Smooth muscle cell (in vitro differentiated cells): ENCODE measurements at regions not wholly inside any gene's neighbourhood (a gene's known extent, or its start where the extent isn't known, plus 50 kb on each side); places are given as distances from the start of the nearest gene placed in this dataset.

Source experiments
- DNase-seq: peaks from one replicate; lab custom pipeline; 2025; ENCODE audit not compliant: unreplicated experiment; lab: John Stamatoyannopoulos, UW
- H2AFZ ChIP-seq: fragments of 200-600 bp; sonication (generic); 2 replicates; pipeline ENCODE4 v1.6.0; 2016; ENCODE audit warnings: antibody characterized with exemption, low read depth, mild to moderate bottlenecking
- H3F3A ChIP-seq: fragments of 200-600 bp; sonication (generic); 2 replicates; pipeline ENCODE4 v1.6.0; 2017; ENCODE audit warnings: antibody characterized with exemption, low read depth
- H3K27ac ChIP-seq: fragments of 200-600 bp; sonication (generic); 2 replicates; pipeline ENCODE4 v1.5.1; 2016; ENCODE audit warnings: low read depth, mild to moderate bottlenecking
- H3K27me3 ChIP-seq: fragments of 200-600 bp; sonication (generic); 2 replicates; pipeline ENCODE4 v1.6.1; 2016; ENCODE audit warnings: low read depth, mild to moderate bottlenecking
- H3K36me3 ChIP-seq: fragments of 200-600 bp; sonication (generic); 2 replicates; pipeline ENCODE4 v1.5.1; 2016; ENCODE audit warnings: low read depth
- H3K4me1 ChIP-seq: fragments of 200-600 bp; sonication (generic); 2 replicates; pipeline ENCODE4 v1.5.1; 2016; ENCODE audit warnings: low read depth
- H3K4me2 ChIP-seq: fragments of 200-600 bp; sonication (generic); 2 replicates; pipeline ENCODE4 v1.6.0; 2016; ENCODE audit warnings: mild to moderate bottlenecking
- H3K4me3 ChIP-seq: fragments of 200-600 bp; sonication (generic); 2 replicates; pipeline ENCODE4 v1.5.1; 2016; ENCODE audit warnings: mild to moderate bottlenecking
- H3K79me2 ChIP-seq: fragments of 200-600 bp; sonication (generic); 2 replicates; pipeline ENCODE4 v1.6.0; 2016; ENCODE audit warnings: low read depth, mild to moderate bottlenecking
- H3K9ac ChIP-seq: fragments of 200-600 bp; sonication (generic); 2 replicates; pipeline ENCODE4 v1.6.0; 2016; ENCODE audit warnings: low read depth
- H3K9me3 ChIP-seq: fragments of 200-600 bp; sonication (generic); replicated peaks from 2 replicates; pipeline ENCODE4 v1.5.1; 2016; ENCODE audit warnings: low read depth
- H4K20me1 ChIP-seq: fragments of 200-600 bp; sonication (generic); 2 replicates; pipeline ENCODE4 v1.6.0; 2016; ENCODE audit warnings: low read depth
- CTCF ChIP-seq: fragments of 200-600 bp; sonication (generic); IDR thresholded peaks from 2 replicates; pipeline ENCODE4 v1.5.1; 2017; ENCODE audit warnings: borderline replicate concordance, mild to moderate bottlenecking, antibody characterized with exemption; ENCODE audit not compliant: insufficient read depth, poor library complexity, severe bottlenecking
- WGBS: methylation state at CpG from one replicate; pipeline ENCODE4 v1.1.7; 2016; ENCODE audit warnings: low lambda C conversion rate; 5-methylcytosine and 5-hydroxymethylcytosine counted together

GRCh38 chr18:29217124-29217915, 1040.4 kb upstream of the CDH2 start:
- Histone ChIP-seq H2AFZ (peak overlapping the region; percentile 79), H3K4me1 (no peaks in the 10 kb centered on the region), H3K79me2 (no peaks in the 10 kb centered on the region), H3K36me3 (no peaks in the 10 kb centered on the region), H3K9me3 (no peaks in the 10 kb centered on the region), H3K27ac (no peak overlapping the region), H3K4me2 (no peak overlapping the region), H4K20me1 (no peaks in the 10 kb centered on the region), H3K9ac (no peak overlapping the region), H3K27me3 (no peaks in the 10 kb centered on the region), H3F3A (no peaks in the 10 kb centered on the region), H3K4me3 (no peak overlapping the region)
- DNase-seq, result no peak
- WGBS, result 84% methylated on average over 2 of the region's 2 CpGs
- no peak for TF ChIP-seq CTCF

DNA sequence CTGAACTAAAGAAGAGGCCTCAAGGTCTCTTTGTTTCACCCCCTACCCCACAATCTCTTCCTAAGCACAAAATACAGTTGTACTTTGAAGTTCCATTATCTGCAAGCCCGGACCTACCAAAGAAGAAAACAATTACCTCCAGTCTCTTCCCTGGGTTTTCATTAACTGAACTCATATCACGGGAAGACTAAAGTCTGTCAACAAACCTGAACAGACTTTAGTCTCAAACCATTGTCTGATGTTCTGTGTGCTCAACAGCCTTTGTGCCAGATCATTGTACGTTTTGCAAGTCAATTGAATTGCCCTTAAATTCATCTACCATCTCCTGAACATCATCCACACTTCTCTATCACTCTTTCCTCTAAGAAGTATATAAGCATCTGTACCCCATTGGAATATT, 1021.9 kb upstream of the CDH2 start:
- Histone ChIP-seq H3K9ac (no peak overlapping the region), H3K36me3 (no peaks in the 10 kb centered on the region), H3K27me3 (no peaks in the 10 kb centered on the region), H3K4me2 (no peak overlapping the region), H3K27ac (no peak overlapping the region), H2AFZ (no peak overlapping the region), H4K20me1 (no peaks in the 10 kb centered on the region), H3F3A (no peaks in the 10 kb centered on the region), H3K4me3 (no peak overlapping the region), H3K79me2 (no peaks in the 10 kb centered on the region), H3K9me3 (no peaks in the 10 kb centered on the region), H3K4me1 (no peaks in the 10 kb centered on the region)
- DNase-seq, result no peak
- no peak for TF ChIP-seq CTCF
- WGBS, result 72% methylated on average over 3 of the region's 3 CpGs

DNA sequence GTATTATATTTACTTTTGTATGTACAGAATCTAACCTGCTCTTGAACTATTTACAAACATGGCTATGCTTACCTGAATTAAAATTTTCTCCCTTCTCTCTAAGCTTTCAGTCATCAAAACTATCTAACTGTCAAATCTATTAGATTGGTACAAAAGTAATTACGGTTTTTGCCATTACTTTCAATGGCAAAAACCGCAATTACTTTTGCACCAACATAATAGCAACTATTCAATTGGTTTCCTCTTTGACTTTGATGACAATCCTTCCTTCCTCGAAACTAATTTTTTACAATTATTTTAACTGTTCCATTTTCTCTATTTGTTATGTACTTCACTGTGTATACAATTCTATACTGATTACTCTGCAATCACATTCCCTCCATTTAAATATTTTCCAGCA, 1019.4 kb upstream of the CDH2 start:
- H3K36me3 ChIP-seq, result no peaks in the 10 kb centered on the region
- no peak for TF ChIP-seq CTCF
- WGBS, result 90% methylated on average over 3 of the region's 3 CpGs

DNA sequence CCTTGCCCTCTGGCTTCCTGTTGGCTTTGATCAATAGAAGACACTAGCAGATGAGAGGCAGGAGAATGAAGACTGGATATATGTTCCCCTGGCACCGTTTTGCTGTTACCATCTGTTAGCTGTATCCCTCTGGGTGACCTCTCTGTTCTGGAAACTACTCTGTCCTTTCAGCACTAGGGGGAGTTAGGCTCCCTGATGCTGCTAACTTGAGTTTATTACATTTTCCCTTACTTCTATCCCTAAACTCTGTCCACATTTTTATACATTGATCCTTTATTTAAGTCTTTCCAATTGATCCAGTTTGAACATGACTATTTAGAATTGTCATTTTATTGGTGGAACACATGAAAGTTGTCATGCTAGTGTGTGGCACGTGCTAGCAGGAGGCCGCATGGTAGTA, 1014.3 kb upstream of the CDH2 start:
- 76% methylated on average over 3 of the region's 3 CpGs for WGBS
- no peak overlapping the region for H2AFZ ChIP-seq

More for the DNA sequence above, 1019.4 kb upstream of the CDH2 start:
- Histone ChIP-seq H3K9ac (no peak overlapping the region), H3K4me2 (no peak overlapping the region), H3K4me3 (no peak overlapping the region), H4K20me1 (no peaks in the 10 kb centered on the region), H2AFZ (no peak overlapping the region), H3F3A (no peaks in the 10 kb centered on the region), H3K9me3 (no peaks in the 10 kb centered on the region), H3K4me1 (no peaks in the 10 kb centered on the region), H3K79me2 (no peaks in the 10 kb centered on the region), H3K27me3 (no peaks in the 10 kb centered on the region), H3K27ac (no peak overlapping the region)
- DNase-seq, result no peak

More for the DNA sequence above, 1014.3 kb upstream of the CDH2 start:
- Histone ChIP-seq H3K4me3 (no peak overlapping the region), H3F3A (no peaks in the 10 kb centered on the region), H4K20me1 (no peaks in the 10 kb centered on the region), H3K4me1 (no peaks in the 10 kb centered on the region), H3K9me3 (no peaks in the 10 kb centered on the region), H3K36me3 (no peaks in the 10 kb centered on the region), H3K4me2 (no peak overlapping the region), H3K27ac (no peak overlapping the region), H3K9ac (no peak overlapping the region), H3K27me3 (no peaks in the 10 kb centered on the region), H3K79me2 (no peaks in the 10 kb centered on the region)
- DNase-seq, result no peak
- TF ChIP-seq CTCF, result peak; percentile 30
